Activated CD4-positive, alpha-beta T cell treated with anti-CD3 and anti-CD28 coated beads, Interleukin-2, amount 50 U/mL, for 1 hour (primary cell): ENCODE measurements at regions not wholly inside any gene's neighbourhood (a gene's known extent, or its start where the extent isn't known, plus 50 kb on each side); places are given as distances from the start of the nearest gene placed in this dataset.

Source experiments
- DNase-seq: peaks from one replicate; pipeline ENCODE4 v3.0.0-alpha.2; 2020

GRCh38 chr5:39523821-39524220, 99.0 kb upstream of the DAB2 start:
- no peak for DNase-seq

DNA sequence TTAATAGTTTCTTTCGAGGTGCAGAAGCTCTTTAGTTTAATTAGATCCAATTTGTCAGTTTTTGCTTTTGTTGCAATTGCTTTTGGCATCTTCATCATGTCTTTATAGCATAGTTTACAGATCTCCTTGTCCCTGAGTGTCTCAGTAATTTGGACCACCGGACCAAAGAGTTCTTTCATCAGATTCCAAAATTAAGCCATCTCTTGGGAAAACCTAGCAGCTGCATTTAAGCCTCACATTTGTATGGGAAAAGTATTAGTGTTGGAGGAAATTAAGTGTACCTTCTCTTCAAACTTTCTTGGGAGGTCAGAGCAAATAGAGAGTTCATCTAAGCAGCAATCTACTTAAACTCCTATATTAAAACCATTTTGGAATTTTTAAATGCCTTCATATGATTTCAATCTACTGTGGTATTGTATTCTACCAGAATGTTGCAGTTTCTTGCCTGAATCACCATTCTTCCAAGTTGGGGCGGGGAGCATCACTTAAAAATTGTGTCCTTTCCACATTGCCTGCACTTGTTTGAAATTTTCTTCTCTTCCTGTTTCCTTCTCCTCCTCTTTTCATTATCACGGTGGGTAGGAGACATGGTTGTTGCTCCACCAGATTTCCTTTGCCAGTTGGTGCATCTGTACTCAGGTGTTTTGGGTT, 97.3 kb upstream of the DAB2 start:
- no peak for DNase-seq

DNA sequence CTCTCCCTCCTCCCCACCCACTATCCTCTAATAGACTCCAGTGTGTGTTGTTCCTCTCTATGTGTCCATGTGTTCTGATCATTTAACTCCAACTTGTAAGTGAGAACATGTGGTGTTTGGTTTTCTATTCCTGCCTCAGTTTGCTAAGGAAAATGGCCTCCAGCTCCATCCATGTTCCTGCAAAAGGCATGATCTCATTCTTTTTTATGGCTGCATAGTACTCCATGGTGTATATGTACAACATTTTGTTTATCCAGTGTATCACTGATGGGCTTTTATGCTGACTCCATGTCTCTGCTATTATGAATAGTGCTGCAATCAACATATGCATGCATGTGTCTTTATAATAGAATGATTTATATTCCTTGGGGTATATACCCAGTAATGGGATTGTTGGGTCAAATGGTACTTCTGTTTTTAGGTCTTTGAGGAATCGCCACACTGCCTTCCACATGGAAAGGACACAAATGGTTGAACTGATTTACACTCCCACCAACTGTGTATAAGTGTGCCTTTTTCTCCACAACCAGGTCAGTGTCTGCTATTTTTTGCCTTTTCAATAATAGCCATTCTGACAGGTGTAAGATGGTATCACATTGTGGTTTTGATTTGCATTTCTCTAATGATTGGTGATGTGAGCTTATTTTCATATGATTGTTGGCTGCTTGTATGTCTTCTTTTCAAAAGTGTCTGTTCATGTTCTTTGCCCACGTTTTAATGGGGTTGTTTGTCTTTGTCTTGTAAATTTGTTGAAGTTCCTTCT, 96.5 kb upstream of the DAB2 start:
- no peak for DNase-seq

GRCh38 chr5:39520232-39520572, 95.4 kb upstream of the DAB2 start:
- no peak for DNase-seq

GRCh38 chr5:39519566-39520231, 94.9 kb upstream of the DAB2 start:
- DNase-seq = no peak

DNA sequence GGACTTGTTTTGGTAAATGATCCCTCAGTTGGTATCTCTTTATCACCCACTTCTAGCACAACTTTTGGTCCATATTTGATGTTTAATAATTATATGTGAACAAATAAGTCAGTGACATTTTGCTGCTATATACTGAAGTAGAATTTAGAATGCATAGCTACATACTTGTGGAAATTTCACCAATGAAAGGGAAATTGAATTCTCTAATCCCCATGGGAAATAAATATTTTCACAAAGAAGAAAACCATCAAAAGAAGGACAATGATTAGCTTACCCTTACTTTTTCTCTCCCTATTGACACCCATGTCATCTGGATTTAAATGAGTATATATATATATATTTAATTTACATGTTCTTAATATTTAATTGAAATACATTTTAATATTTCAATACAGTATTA, 94.3 kb upstream of the DAB2 start:
- DNase-seq = no peak

DNA sequence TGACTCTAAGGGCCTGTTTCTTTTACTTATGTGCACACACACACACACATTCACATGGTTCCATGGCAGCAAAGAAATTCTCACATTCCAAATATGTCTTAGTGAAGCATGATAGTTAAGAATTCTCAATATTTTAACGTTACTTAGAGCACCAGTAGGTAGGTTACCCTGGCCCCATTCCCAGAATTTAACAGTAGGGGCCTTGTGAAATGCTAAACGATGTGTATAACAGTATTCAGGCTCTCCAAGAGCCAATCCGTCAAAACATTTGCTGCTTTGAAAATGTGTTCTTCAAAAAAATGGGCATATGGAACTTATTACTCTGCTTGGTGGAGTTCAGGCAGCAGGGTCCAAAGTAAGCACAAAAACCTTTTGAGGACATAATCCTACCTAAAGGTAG, 93.7 kb upstream of the DAB2 start:
- DNase-seq = no peak

GRCh38 chr5:39517800-39518199, 93.0 kb upstream of the DAB2 start:
- no peak for DNase-seq

- DNase-seq = no peak
These were observed 91.1 kb upstream of the DAB2 start for GRCh38 chr5:39515881-39516280.

GRCh38 chr5:39513236-39513635, 88.5 kb upstream of the DAB2 start:
- no peak for DNase-seq

DNA sequence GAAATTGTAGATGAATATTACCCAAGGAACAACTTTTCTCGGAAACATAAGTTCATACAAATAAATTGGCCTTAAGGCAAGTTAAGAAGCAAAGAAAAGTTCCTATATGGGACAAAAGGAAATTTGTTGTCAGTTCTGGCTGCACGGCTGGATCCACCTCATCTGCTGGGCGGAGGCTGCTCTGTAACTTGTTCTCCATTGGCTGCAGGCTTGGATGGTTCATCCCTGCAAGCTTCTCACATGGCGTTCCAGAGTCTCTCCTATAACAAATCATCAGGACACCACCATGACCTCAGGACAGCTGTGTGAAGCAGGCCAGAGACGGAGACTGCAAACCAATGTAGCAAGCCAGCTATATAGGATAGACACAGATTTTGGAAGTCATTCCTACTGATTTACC, 81.4 kb upstream of the DAB2 start:
- no peak for DNase-seq

DNA sequence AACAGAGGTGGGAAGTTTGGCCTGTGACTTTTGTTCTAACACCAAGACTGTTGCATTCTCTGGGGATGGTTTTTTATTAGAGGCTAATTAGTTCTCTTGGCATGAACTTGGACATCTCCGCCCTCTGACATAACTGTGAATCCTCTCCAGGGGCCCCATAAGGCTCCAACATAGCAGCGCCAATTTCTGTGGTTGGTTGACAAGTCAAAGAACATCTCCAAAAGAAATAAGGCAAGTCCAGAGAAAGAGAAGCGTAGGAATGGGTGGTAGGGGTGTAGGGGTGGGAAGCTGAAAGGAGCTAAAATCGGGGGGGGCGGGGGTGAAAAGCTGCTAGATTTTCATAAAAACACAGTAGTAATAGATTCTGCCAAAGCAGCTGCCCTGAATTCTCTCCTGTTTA, 81.0 kb upstream of the DAB2 start:
- no peak for DNase-seq

GRCh38 chr5:39505363-39505762, 80.6 kb upstream of the DAB2 start:
- DNase-seq = no peak

GRCh38 chr5:39503155-39503554, 78.4 kb upstream of the DAB2 start:
- no peak for DNase-seq

- no peak for DNase-seq
These were observed 77.9 kb upstream of the DAB2 start for GRCh38 chr5:39502704-39503103.

GRCh38 chr5:39501397-39501796, 76.6 kb upstream of the DAB2 start:
- no peak for DNase-seq

DNA sequence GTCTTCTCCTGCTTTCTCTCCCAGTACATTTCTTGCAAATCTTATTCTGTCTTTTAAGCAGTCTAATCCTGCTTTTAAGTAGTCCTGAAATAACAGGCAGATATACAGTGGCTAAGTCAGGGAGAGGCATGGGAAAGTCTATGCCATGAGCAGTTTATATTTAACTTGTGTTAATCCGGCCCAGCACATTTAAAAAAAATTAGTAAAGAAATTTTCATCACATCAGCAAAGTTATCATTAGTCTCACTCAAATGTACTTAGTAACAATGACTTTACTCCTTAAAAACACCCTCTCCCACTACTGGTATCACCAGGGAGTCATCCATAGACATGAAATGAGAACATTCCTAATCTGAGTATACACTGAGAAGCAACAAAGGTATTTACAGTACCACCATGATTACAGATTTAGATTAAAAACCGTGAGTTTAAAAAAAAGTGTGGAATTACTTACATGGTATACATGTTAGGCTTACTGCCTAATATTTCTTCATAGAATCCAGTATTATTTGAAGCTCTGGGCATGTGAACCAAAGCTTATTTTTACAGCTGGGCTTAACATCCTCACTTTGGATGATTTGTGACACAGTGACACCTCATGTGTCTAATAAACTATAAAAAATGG, 75.9 kb upstream of the DAB2 start:
- DNase-seq = no peak

GRCh38 chr5:39498278-39498952, 73.6 kb upstream of the DAB2 start:
- DNase-seq = no peak

DNA sequence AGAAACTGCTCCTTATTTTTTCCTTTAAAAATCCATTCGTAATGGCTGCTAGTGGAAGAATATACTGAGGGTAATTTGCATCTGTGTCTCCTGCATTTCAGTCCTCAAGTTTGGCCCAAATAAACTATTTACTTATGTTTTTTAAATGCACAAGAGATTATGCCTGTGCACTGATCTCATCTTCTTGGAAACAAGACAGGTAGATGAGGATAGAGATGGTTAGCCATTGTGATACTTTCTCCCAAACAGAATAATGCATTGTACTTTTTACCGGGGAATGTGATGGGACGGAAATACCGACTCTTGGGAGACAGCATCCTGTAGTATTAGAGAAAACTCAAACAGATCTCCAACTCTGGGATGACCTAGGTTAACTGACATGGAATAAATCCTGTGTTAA, 72.5 kb upstream of the DAB2 start:
- no peak for DNase-seq

DNA sequence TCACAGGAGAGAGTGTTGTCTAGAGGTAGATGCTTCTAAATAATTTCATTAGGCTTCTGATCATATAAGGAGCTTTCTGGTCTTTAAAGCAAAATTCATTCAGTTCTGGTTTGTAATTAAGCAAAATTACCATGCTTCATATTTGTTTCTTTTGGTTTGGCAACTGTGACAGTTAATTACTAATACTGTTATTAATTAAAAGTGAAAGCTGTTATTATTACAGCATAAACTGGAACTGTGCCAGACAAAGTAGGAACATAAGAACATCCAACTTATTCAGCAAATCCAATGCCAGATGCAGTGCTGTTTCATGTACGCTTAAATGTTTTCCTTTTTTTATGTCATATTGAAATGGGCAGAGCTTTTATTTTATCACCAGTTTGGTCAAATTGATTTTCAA, 70.4 kb upstream of the DAB2 start:
- DNase-seq = no peak

GRCh38 chr5:39494534-39494933, 69.8 kb upstream of the DAB2 start:
- no peak for DNase-seq

DNA sequence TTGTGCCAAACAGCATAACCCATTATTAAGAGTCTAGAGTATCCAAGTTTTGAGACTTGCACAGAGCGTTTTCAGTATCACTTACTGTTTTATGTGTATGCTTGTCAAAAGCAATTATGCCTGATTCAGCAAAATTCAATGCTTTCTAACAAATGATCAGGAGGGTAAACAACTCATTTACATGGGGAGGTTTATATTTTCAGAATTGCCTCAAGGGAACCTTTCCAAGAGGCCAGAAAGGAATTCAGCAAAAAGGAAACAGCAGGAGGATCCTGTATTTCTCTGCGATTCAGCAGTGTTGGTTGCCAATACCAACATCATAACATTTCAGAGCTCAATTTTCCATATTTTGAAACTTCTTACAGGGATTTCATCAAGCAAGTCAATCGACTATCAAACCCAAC, 69.3 kb upstream of the DAB2 start:
- DNase-seq = no peak

DNA sequence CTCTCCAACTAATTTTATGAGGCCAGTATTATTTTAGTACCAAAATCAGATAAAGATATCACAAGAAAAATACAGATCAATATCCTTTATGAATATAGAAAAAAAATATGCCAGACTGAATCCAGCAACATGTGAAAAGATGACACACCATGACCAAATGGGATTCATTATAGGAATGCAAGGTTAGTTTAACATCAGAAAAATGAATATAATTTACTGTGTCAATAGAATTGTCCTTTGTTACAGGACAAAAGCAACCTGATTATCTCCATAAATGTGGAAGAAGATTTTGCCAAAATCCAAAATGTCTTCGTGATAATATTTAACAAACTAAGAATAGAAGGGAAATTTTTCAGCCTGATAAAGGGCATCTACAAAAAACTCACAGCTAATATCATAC, 66.4 kb upstream of the DAB2 start:
- no peak for DNase-seq
